GM21737 (cell line): ENCODE measurements at regions not wholly inside any gene's neighbourhood (a gene's known extent, or its start where the extent isn't known, plus 50 kb on each side); places are given as distances from the start of the nearest gene placed in this dataset.
"Not testable (repeated sequence)": the region's sequence is repeated elsewhere in the genome, so short reads cannot be mapped to it uniquely, and the experiment has no call there.

ENCODE experiments used
- ATAC-seq: cut with Tn5 transposase; IDR thresholded peaks from one replicate; pipeline ENCODE4 v1.9.1; 2021; ENCODE audit warnings: mild to moderate bottlenecking, moderate library complexity; ENCODE audit not compliant: unreplicated experiment

- not testable (repeated sequence) for ATAC-seq
Observed at GRCh38 chr18:28421950-28422349, 245.0 kb upstream of the CDH2 start.

GRCh38 chr18:28412521-28412920, 235.6 kb upstream of the CDH2 start:
- no peak for ATAC-seq

GRCh38 chr18:28411806-28412205, 234.9 kb upstream of the CDH2 start:
- no peak for ATAC-seq

- ATAC-seq, result no peak
Observed at GRCh38 chr18:28409811-28410210, 232.9 kb upstream of the CDH2 start.

- ATAC-seq, result no peak
Observed at GRCh38 chr18:28408528-28408927, 231.6 kb upstream of the CDH2 start.

- no peak for ATAC-seq
Observed at GRCh38 chr18:28407681-28408080, 230.8 kb upstream of the CDH2 start.

GRCh38 chr18:28406533-28406932, 229.6 kb upstream of the CDH2 start:
- no peak for ATAC-seq

GRCh38 chr18:28404694-28405093, 227.8 kb upstream of the CDH2 start:
- ATAC-seq, result no peak

- no peak for ATAC-seq
Observed at GRCh38 chr18:28399781-28400362, 222.9 kb upstream of the CDH2 start.

- no peak for ATAC-seq
Observed at GRCh38 chr18:28398471-28398870, 221.5 kb upstream of the CDH2 start.

- ATAC-seq, result no peak
Observed at GRCh38 chr18:28390022-28390421, 213.1 kb upstream of the CDH2 start.

GRCh38 chr18:28382215-28382879, 205.4 kb upstream of the CDH2 start:
- no peak for ATAC-seq

GRCh38 chr18:28372186-28372585, 195.3 kb upstream of the CDH2 start:
- ATAC-seq, result no peak

GRCh38 chr18:28366676-28367075, 189.7 kb upstream of the CDH2 start:
- ATAC-seq, result no peak

GRCh38 chr18:28365411-28365831, 188.5 kb upstream of the CDH2 start:
- no peak for ATAC-seq

GRCh38 chr18:28363124-28363523, 186.2 kb upstream of the CDH2 start:
- ATAC-seq, result no peak

GRCh38 chr18:28359176-28359575, 182.2 kb upstream of the CDH2 start:
- ATAC-seq, result no peak

- ATAC-seq, result no peak
Observed at GRCh38 chr18:28357766-28358401, 181.0 kb upstream of the CDH2 start.

GRCh38 chr18:28350821-28351220, 173.9 kb upstream of the CDH2 start:
- ATAC-seq, result no peak

- no peak for ATAC-seq
Observed at GRCh38 chr18:28342231-28342630, 165.3 kb upstream of the CDH2 start.

GRCh38 chr18:28338316-28338715, 161.4 kb upstream of the CDH2 start:
- ATAC-seq, result no peak

GRCh38 chr18:28334516-28334915, 157.6 kb upstream of the CDH2 start:
- ATAC-seq, result no peak
